GM19463 (cell line): ENCODE measurements at regions not wholly inside any gene's neighbourhood (a gene's known extent, or its start where the extent isn't known, plus 50 kb on each side); places are given as distances from the start of the nearest gene placed in this dataset.
A peak's percentile ranks its signal among the peaks of the same experiment; 100 is the strongest.
"Not testable (repeated sequence)": the region's sequence is repeated elsewhere in the genome, so short reads cannot be mapped to it uniquely, and the experiment has no call there.

Source experiments
- ATAC-seq: cut with Tn5 transposase; IDR thresholded peaks from one replicate; pipeline ENCODE4 v1.9.1; 2021; ENCODE audit warnings: mild to moderate bottlenecking, moderate library complexity; ENCODE audit not compliant: unreplicated experiment

DNA sequence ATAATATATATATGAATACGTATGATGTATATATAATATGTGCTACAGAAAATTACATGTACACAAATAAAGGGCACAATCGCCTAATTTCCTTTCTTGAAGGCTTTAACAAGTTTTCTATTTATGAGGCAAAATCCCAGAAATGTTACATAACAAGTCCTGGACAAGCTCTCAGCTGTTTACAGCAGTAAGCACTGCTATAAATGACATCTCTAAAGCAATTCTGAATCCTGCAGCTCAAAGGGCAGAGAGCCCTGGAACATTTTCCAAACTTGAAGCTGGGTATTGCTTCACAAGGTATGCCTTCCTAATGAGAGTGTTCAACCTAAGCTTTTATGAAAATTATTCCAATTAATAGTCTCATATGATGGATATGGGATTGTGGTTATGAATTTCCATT is 222.3 kb upstream of the GCFC2 start:
- ATAC-seq = no peak

DNA sequence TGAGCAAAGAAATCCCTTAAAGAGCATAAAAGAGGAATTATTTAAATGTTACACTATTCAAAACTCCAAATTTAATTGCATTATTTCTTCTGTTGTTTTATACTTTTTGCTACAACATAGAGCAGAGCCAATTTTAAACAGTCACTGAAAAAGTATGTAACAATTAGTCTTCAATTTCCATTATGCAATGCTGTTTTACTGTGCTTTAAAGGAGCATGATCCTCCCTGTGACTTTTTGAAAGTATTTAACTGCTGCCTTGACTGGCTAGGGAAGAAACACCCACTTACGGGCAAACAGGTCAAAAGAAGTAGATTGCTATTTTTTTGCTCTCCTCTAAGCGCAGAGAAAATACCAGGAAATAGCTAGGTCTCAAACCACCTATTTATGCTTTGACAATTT is 217.4 kb upstream of the GCFC2 start:
- no peak for ATAC-seq

DNA sequence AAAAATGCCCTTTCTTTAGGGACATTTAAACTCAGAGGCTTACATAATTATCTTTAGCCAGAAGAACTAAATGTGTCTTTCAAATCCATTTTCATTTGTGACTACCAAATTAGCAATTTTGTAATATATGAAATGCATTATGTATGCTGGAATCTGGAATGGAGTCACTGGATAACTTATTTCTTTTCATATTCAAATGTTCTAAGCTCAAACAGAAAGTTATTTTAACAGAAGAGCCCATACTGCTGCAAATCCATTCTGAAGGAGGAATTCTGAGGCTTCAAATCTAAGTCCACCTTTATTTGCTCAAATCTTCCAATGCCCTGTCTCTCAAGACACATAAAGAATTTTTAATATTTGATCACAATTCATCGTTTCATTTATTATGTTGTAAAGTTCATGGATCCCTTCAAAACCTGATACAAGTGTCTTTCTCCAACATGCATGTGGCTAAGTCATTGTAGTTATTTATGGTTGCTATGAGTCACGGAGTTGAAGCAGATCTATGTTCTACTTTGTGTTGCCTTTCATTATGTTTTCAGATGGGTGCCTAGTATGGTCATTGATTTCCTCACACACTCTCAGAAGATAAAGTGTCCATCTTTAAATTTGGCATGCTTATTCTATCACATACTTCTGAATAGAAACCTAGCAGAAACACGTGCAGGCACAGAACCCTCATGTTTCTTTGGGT is 214.8 kb upstream of the GCFC2 start:
- ATAC-seq = no peak

DNA sequence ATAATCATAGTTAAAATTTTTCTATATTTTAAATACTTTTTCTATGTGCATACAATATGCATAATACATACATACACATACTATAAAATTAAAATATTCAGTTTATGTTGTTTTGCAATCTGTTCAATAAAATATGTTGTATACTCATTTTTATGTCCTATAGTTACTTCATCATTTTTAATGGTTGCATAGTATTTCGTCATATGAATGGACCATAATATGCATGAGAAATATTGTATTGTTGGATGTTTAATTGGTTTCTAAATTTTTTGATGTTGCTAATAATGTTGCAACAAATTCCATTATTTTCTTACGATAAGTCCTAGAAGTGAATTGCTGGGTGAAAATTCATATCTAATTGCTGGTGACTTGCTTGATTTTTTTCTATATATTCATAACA is 211.5 kb upstream of the GCFC2 start:
- no peak for ATAC-seq

DNA sequence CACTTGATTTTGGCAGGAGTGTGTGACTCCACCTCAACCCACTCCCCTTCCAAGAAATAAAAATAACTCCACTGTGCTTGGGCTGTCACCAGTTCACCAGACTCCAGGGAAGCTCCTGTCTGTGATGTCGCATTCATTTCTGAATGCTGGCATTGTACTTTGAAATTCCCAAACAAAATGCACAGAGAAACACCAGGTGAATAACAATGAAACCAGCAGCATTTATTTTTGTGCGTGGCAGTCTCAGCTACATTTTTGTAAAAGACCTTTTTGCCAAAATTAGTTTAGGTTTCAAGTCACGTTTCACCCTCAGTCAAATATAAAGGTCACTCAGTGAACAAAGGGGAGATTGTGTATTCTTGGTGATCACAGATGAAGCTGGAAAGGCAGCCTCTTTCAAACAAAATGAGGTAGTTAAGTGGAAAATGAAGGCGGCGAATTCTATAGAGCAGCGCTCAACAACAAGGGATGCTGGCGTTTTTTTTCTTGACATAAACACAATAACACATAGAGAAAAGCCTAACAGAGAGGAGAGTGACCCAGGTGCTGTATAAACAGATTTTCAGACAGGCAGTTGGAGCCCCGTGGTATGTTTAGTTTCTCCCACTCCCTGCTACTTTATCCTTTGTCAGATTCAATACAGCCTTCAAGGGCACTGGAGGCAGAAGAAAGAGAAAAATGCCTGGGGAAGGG is 210.3 kb upstream of the GCFC2 start:
- no peak for ATAC-seq

DNA sequence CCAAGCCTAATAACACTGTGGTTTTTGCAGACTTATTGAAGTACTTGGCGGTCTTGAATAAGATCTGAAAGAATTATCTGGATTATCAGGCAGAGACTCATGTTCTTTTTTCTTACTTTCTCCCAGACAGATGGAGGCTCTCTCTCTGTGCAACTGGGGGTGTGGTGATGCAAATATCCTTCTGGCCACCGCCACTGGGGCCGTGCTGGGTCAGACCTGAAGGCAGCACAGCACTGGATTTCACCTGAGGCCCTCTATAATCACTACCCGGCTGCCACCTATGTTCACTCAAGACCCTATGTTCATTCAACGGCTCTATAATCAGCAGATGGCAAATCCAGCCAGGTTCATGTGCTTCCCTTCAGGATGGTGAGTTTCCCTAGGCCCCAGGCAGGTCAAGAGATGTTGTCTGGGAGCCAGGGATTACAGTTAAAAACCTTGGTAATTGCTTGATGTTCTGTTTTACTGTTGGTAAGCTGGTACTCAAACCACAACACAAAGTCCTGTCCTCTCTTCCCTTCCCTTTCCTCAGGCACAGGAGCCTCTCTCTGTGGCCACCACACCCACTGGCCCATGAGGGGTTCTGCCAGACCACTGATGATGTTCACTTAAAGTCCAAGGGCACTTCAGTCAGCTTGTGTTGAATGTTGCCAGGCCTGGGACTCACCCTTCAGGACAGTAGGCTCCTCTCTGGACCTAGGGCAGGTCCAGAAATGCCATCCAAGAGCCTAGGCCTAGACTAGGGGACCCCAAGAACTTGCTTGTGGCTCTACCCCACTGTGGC is 205.3 kb upstream of the GCFC2 start:
- no peak for ATAC-seq

DNA sequence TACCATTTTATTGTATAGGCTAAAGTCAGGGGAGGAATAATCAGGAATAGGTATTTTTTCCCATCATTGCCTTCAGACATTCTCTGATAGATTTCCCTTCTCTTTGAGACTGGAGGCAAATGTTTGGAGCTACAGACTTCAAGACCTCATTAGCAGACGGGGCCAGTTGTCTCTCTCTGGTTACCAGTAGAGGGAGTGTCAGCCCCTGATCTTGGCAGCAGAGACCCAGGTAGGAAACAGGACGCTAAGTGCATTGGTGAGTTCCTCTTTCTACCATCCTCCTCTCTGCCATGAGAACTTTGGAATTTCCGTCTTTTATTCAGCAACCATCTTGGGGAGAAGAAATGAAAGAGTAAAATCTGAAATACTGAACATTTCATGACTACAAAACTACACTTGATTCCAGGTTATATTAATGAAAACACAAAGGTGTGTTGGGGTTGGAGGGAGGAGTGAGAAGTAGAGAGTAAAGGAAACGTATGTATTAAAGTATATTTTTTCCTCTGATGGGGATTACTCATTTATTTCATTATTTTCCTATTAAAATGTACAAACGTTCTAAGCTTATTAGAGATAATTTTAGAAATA is 186.2 kb upstream of the GCFC2 start:
- peak; percentile 77 for ATAC-seq

DNA sequence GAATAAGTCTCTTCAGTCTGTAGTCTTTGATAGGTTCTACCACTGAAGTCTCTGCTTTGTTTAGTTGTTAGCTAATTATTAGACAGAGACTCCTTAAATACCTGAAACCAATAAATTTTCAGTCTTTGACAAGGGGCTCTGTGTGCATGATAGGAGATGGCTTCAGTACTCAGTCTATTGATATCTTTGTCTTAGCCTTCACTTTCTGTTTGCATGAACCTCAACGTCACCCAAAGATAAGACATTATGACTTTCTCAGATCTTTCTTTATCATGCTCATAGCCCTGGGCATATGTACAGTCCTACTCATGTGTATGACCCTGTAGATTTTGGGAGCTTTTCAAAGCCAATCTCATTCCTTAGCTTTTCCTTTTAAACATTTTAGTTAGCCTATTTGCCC is 183.5 kb upstream of the GCFC2 start:
- ATAC-seq = peak; percentile 65

DNA sequence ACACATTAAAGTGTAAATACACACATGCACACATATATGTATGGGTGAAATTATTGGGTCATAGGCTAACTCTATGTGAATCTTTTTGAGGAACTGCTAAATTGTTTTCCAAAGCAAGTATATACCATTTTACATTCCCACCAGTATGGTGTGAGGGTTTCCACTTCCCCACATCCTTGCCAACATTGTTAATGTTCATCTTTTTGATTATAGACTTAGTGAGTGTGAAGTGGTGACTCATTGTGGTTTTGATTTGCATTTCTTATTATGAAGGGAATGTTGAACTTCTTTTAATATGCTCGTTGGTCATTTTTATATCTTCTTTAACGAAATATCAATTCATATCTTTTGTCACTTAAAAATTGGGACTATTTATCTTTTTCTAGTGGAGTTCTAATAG is 181.8 kb upstream of the GCFC2 start:
- ATAC-seq = no peak

DNA sequence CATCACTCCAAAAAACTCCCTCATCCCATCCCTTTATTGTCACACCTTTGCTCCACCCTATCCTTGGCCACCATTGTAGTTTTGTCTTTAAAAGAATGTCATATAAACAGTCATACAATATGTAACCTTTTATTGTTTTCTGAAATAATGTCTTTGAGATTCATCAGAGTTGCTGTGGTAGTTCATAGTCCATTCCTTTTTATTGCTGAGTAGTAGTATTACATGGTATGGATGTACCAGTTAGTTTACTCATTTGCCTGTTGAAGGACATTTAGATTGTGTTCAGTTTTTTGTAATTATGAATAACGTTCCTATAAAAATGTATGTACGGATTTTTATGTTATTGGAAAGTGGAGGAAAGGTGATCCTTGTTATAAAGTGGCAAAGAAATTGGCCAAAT is 171.8 kb upstream of the GCFC2 start:
- no peak for ATAC-seq

DNA sequence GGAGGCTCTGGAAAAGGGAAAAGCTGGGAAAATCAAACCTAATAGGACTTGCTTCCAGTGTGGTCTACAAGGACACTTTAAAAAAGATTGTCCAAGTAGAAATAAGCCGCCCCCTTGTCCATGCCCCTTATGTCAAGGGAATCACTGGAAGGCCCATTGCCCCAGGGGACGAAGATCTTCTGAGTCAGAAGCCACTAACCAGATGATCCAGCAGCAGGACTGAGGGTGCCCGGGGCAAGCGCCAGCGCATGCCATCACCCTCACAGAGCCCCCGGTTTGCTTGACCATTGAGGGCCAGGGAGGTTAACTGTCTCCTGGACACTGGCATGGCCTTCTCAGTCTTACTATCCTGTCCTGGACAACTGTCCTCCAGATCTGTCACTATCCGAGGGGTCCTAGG is 164.9 kb upstream of the GCFC2 start:
- ATAC-seq = not testable (repeated sequence)

DNA sequence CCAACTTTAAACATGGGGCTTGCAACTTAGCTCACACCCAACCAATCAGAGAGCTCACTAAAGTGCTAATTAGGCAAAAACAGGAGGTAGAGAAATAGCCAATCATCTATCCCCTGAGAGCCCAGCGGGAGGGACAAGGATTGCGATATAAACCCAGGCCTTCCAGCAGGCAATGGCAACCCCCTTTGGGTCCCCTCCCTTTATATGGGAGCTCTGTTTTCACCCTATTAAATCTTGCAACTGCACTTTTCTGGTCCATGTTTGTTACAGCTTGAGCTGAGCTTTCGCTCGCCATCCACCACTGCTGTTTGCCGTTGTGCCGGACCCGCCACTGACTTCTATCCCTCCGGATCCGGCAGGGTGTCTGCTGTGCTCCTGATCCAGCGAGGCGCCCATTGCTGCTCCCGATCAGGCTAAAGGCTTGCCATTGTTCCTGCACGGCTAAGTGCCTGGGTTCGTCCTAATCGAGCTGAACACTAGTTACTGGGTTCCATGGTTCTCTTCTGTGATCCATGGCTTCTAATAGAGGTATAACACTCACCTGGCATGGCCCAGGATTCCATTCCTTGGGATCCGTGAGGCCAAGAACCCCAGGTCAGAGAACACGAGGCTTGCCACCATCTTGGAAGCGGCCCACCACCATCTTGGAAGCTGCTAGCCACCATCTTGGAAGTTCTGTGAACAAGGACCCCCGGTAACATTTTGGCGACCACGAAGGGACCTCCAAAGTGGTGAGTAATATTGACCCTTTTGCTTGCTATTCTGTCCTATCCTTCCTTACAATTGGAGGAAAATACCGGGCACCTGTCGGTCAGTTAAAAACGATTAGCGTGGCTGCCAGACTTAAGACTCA is 161.3 kb upstream of the GCFC2 start:
- ATAC-seq = not testable (repeated sequence)

DNA sequence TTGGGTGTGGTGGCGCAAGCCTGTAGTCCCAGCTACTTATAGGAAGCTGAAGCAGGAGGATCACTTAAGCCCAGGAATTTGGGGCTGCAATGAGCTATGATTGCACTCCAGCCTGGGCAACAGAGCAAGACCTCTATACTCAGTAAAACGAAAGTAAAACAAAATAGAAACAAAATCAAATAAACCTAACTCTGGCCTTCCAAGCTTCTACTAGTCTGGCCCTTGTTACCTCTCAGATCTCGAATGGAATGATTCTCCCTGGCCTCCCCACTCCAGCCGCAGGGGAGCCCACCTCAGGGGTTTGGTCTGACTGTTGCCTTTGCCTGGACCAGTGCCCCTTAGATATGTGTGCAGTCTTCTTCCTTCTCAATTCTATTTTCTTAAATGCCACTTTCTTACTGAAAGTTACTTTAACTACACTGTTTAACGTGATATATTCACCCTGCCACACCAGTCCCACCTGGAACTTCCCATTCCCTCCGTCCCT is 160.0 kb upstream of the GCFC2 start:
- peak; percentile 51 for ATAC-seq

DNA sequence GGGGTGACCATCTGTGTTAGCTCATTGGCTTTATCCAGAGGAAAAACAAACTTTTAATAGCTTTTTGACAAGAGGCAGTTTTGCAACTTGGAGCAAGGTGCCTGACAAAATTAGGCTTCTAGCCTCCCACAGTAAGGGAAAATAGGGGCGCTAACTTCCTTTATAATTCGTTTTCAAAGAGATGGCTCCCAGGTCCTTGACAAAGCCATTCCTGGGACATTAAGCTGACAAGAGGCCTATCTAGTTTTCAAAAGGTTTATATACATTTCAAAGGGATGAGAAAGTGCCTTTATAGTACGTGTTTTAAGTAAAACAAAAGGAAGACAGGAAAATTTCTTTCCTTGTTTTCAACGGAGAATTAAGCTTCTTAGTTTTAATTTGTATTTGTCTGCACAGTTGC is 159.4 kb upstream of the GCFC2 start:
- ATAC-seq = no peak

DNA sequence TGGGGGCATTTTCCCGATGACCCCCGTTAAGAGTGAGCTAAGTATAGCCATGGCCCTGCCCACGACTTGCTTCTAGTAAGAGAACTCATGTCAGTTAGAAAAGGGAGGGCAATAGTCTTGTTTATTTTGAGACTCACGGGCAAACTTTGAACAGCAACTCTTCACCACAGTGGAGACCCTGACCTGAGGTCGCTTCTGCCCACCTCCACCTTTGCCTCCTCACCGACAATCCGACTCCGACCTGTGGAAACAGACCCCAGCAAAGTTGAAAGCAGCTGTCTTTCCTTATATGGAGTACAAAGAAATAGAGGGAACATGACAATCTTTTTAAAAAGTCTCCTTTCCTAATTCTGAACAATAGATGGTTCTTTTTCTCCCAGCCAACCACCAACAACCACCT is 155.0 kb upstream of the GCFC2 start:
- ATAC-seq = no peak

DNA sequence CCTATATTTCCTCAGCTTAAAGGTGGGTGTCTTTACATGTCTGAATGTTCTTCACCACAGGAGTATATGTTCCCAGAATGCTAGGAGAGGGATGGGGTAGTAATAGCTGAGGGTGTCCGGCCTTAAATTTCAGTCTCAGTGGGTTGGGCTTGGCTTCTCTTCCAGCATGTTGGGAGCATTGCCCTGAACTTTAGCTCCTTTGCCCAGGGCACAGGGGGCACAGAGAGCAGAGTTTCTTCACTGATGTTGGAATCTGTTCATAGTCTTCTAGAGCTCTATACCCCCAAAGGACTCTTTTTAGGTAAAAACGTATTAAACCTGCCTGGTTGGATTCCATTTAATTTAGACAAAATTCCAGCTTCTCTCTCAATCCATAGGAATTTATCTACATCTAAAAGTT is 154.4 kb upstream of the GCFC2 start:
- no peak for ATAC-seq

DNA sequence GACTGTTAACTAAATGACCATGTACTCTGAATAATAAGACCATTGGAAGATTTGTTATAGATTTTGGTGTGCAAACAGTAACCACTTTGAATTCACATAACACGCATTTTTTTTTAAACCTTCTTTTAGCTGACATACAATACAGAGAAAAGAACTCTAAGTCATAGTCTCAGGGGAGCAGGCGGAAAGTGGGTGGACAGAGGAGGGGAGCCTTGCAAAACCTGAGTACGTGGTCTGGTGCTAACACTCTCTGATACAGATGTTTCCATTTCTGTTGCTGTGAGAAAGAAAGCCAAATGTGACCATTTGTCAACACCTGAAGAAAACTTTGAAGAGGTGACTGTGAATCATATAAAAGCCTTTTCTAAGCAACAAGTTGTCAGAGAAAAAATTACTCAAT is 151.8 kb upstream of the GCFC2 start:
- no peak for ATAC-seq

DNA sequence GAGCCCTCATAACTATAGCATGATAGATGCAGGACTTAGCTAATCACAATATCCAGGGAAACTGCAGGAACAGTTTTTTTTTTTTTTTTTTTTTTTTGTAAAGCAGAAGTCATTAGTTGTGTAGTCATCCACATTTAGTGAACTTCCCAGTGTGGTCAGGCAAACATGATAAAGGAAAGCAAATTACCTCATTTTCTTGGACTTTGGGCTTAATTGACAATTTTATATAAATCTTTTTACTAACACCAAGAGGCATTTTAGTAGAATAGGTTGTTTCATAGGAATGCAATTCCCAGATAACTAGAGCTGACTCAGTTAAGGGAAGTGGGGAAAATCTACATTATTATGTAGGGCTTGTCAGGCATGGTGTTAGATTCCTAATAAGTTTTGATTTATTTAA is 142.7 kb upstream of the GCFC2 start:
- ATAC-seq = no peak

DNA sequence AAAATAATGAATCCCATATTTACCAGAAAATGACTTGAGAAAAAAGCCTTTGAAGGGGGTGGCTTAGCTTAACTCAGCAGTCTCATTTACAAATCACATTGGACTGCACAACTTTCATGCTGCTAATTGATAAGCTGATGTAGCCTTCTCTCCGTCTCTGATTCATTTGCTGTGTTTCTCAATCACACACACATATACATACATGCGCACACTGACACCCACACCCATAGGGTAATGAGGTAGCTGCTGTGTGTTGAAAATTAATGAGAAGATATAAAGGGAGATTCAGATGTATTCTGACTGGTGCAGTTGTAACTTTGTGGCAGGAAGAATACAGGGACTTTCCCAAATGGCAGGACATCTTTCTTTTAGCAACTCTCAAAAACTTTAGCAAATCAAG is 141.9 kb upstream of the GCFC2 start:
- ATAC-seq = no peak

DNA sequence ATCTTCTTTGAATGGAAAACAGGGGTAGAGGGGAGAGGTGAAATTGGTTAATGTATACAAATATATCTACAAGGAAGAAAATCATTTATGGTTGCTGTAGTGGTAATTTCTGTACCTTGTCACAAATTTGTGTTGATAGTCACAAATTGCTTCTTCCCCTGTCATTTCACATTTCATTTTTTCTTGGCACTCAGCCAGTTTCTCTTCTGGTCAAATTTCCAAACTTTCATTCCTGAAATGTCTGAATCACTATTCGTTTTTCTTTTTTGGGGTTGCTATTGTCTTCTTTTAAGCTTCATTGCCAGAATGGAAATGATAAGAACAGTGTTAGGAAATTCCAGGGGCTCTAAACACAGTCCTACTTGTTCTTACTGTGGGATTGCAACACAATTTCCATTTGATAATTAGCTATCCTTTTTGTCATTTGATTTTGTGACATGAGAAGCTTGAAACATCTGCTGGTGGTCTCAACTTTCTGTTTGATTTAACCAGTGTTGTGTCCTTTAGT is 136.0 kb upstream of the GCFC2 start:
- ATAC-seq = no peak
